ENCODE measurements at regions not wholly inside any gene's neighbourhood (a gene's known extent, or its start where the extent isn't known, plus 50 kb on each side); places are given as distances from the start of the nearest gene placed in this dataset.

DNA sequence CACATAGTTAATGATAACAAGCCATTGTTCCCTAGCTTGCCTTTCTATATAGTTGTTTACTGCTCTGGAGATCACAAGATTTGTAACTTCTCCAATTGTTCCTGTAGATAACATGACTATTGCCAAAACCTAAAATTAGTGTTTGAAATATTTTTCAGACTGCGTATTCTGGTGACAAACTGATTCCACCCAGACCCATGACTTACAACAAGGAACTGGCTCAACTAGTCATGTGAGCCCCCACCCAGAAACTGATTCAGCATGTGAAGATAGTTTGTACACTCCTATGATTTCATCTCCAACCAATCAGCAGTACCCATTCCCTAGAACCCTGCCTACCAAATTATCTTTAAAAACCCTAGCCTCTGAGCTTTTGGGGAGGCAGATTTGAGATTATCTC, 131.4 kb upstream of the BCL9 start:
- DNase-seq (no peak), ATAC-seq (no peak)
- Histone ChIP-seq H2AFZ (ENCODE audit: low read length) (no peak overlapping the region), H4K20me1 (ENCODE audit: low read length) (no peaks in the 10 kb centered on the region), H3F3A (ENCODE audit: low read length, unreplicated experiment) (no peaks in the 10 kb centered on the region), H3K4me2 (ENCODE audit: low read length) (no peak overlapping the region), H3K9me3 (ENCODE audit: low read length) (no peaks in the 10 kb centered on the region), H3K36me3 (ENCODE audit: low read depth, low read length) (no peaks in the 10 kb centered on the region), H3K27ac (ENCODE audit: low read length) (no peak overlapping the region), H3K9ac (ENCODE audit: low read length) (no peak overlapping the region), H3K79me2 (ENCODE audit: low read length) (no peaks in the 10 kb centered on the region), H3K27me3 (ENCODE audit: low read length) (no peaks in the 10 kb centered on the region), H3K9me2 (replicated peaks; ENCODE audit: low read length) (no peaks in the 10 kb centered on the region), H3K4me1 (ENCODE audit: insufficient read depth, low read length) (no peaks in the 10 kb centered on the region), H3K4me3 (ENCODE audit: low read length) (no peak overlapping the region)
- ChIA-PET POLR2A (ENCODE audit: unreplicated experiment) (no interaction called here), CTCF (no interaction called here)
- BruUV-seq (replicated peaks), result no TSS peak
- TF ChIP-seq EZH2 (IDR thresholded peaks at IDR 0.05; ENCODE audit: low read length, unreplicated experiment), result no peak
- no peak for TF ChIP-seq CTCF (conservative IDR thresholded peaks at IDR 0.05; ENCODE audit: low read depth, low read length)
- TF ChIP-seq EZH2phosphoT487 (IDR thresholded peaks at IDR 0.05; ENCODE audit: borderline replicate concordance, low read length), result no peak
- intact Hi-C loops (cut with micrococcal nuclease), result no loop called here

DNA sequence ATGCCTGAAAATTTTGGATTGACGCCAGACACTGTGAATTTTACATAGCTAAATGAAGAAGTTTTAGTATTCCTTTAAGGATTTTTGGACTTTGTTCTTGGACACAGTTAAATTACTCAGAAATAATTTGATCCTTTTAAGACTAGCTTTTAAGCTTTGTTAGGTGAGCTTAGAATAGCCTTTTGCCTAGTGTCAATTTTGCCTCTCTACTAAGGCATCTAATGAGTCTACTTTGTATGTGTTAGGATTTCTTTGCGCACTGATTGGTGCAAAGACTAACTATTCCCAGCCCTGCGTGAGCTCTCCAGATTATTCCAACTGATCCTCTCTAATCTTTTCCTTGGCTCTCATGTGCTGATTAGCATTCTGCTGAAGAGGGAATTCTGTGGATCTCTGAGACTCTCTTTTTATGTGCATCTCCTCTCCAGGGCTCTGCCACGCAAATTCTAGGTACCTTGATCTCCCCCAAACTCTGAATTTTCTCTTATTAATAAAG, 128.1 kb upstream of the BCL9 start:
- no peak overlapping the region for H3K27ac ChIP-seq (ENCODE audit: low read length)
- ChIA-PET POLR2A (ENCODE audit: unreplicated experiment) (interaction anchor here (0.7 kb wide), 1 partner anchor 90 kb away, joined by 4 read pairs; no protein-coding TSS in a partner anchor), CTCF (no interaction called here)
- H3K9ac ChIP-seq (ENCODE audit: low read length), result no peak overlapping the region
- intact Hi-C loops (cut with micrococcal nuclease), result no loop called here
- 0 out of 2 replicates have a peak, but pooled peaks cover 3% of the 10 kb centered on the region for H3K27me3 ChIP-seq (ENCODE audit: low read length)
- H3K4me2 ChIP-seq (ENCODE audit: low read length), result no peak overlapping the region
- H3K9me3 ChIP-seq (ENCODE audit: low read length), result no peaks in the 10 kb centered on the region
- no peak for TF ChIP-seq EZH2phosphoT487 (IDR thresholded peaks at IDR 0.05; ENCODE audit: borderline replicate concordance, low read length)
- TF ChIP-seq EZH2 (IDR thresholded peaks at IDR 0.05; ENCODE audit: low read length, unreplicated experiment), result no peak
- no peak for TF ChIP-seq CTCF (conservative IDR thresholded peaks at IDR 0.05; ENCODE audit: low read depth, low read length)
- no peaks in the 10 kb centered on the region for H3K9me2 ChIP-seq (replicated peaks; ENCODE audit: low read length)
- no peaks in the 10 kb centered on the region for H3K79me2 ChIP-seq (ENCODE audit: low read length)
- BruUV-seq (replicated peaks), result no TSS peak
- DNase-seq (no peak), ATAC-seq (no peak)
- no peaks in the 10 kb centered on the region for H3K36me3 ChIP-seq (ENCODE audit: low read depth, low read length)
- H2AFZ ChIP-seq (ENCODE audit: low read length), result no peak overlapping the region
- no peaks in the 10 kb centered on the region for H3F3A ChIP-seq (ENCODE audit: low read length, unreplicated experiment)
- H3K4me3 ChIP-seq (ENCODE audit: low read length), result no peak overlapping the region
- no peaks in the 10 kb centered on the region for H3K4me1 ChIP-seq (ENCODE audit: insufficient read depth, low read length)
- no peaks in the 10 kb centered on the region for H4K20me1 ChIP-seq (ENCODE audit: low read length)

DNA sequence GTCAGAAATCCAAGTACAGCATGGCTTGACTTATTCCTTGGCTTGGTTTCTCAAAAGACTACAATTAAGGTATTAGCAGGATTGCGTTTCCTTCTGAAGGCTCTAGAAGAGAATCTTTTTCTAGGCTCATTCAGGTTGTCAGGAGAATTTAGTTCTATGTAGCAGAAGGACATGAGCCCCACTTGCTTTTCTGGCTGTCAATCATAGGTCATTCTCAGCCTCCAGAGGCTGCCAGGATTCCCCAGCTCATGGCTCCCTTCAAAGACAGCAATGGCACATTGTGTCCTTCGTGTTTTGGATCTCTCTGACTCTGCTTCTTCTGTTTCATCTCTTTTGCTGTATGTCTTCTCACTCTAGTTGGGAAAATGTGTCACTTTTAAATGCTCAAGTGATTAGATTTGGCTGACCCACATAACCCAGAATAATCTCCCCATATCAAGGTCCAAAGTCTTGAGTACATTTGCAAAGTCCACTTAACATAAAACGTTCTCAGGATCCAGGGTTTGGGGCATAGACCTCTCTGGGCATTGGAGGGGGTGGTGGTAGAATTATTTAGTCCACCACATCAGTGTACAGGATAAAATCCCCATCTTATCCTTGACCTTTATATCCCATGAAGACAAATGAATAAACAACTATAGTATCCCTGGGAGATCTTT, 126.7 kb upstream of the BCL9 start:
- no peak overlapping the region for H3K27ac ChIP-seq (ENCODE audit: low read length)
- POLR2A ChIA-PET (ENCODE audit: unreplicated experiment), result no interaction called here
- no peaks in the 10 kb centered on the region for H3K4me1 ChIP-seq (ENCODE audit: insufficient read depth, low read length)
- H4K20me1 ChIP-seq (ENCODE audit: low read length), result no peaks in the 10 kb centered on the region
- 0 out of 2 replicates have a peak, but pooled peaks cover 3% of the 10 kb centered on the region for H3K27me3 ChIP-seq (ENCODE audit: low read length)
- H3F3A ChIP-seq (ENCODE audit: low read length, unreplicated experiment), result no peaks in the 10 kb centered on the region
- H3K36me3 ChIP-seq (ENCODE audit: low read depth, low read length), result no peaks in the 10 kb centered on the region
- no TSS peak for BruUV-seq (replicated peaks)
- no peaks in the 10 kb centered on the region for H3K9me2 ChIP-seq (replicated peaks; ENCODE audit: low read length)
- no peak overlapping the region for H3K4me3 ChIP-seq (ENCODE audit: low read length)
- intact Hi-C loops (cut with micrococcal nuclease), result no loop called here
- H2AFZ ChIP-seq (ENCODE audit: low read length), result no peak overlapping the region
- ATAC-seq (no peak), DNase-seq (no peak)
- H3K79me2 ChIP-seq (ENCODE audit: low read length), result no peaks in the 10 kb centered on the region
- H3K9me3 ChIP-seq (ENCODE audit: low read length), result no peaks in the 10 kb centered on the region
- H3K9ac ChIP-seq (ENCODE audit: low read length), result no peak overlapping the region
- H3K4me2 ChIP-seq (ENCODE audit: low read length), result no peak overlapping the region
- CTCF ChIA-PET, result no interaction called here
- TF ChIP-seq CTCF (conservative IDR thresholded peaks at IDR 0.05; ENCODE audit: low read depth, low read length) (no peak), EZH2 (IDR thresholded peaks at IDR 0.05; ENCODE audit: low read length, unreplicated experiment) (no peak), EZH2phosphoT487 (IDR thresholded peaks at IDR 0.05; ENCODE audit: borderline replicate concordance, low read length) (no peak)
